ENCODE measurements at regions not wholly inside any gene's neighbourhood (a gene's known extent, or its start where the extent isn't known, plus 50 kb on each side); places are given as distances from the start of the nearest gene placed in this dataset.

- DNase-seq (ENCODE audit: low read depth, low spot score), result no peak
- in situ Hi-C loops (cut with HindIII; ENCODE audit: low sequenced_read_pairs), result no loop called here
- TF ChIP-seq CTCF (IDR thresholded peaks at IDR 0.05; ENCODE audit: low read depth, low read length), result no peak
- H3K4me3 ChIP-seq (ENCODE audit: low read depth, low read length), result no peak overlapping the region
Observed at GRCh38 chr10:98332623-98333269, 64.8 kb upstream of the LOXL4 start.

- no peak for DNase-seq (ENCODE audit: low read depth, low spot score)
- no peak overlapping the region for H3K4me3 ChIP-seq (ENCODE audit: low read depth, low read length)
- TF ChIP-seq CTCF (IDR thresholded peaks at IDR 0.05; ENCODE audit: low read depth, low read length), result peak; percentile 36
- in situ Hi-C loops (cut with HindIII; ENCODE audit: low sequenced_read_pairs), result no loop called here
Observed at GRCh38 chr10:98331885-98332284, 63.9 kb upstream of the LOXL4 start.

DNA sequence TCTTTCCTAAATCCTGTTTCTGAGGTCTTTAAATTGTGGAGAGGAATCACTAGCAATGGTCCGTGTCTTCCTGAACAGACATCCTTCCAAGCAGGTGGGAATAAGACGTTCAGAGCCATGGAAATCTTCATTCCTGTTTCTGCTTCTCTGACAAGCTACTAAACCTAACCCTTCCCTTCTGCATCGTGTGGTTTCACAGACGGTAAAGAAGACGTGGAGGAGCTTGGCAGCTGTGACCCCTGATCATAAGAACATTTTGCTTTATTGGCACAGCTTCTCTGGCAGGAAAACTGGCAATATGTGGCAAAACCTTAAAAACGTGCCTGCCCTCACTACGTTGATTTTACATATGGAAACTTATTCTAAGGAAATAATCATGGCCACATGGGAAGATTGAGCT is 63.0 kb upstream of the LOXL4 start:
- no peak for TF ChIP-seq CTCF (IDR thresholded peaks at IDR 0.05; ENCODE audit: low read depth, low read length)
- in situ Hi-C loops (cut with HindIII; ENCODE audit: low sequenced_read_pairs), result no loop called here
- no peak overlapping the region for H3K4me3 ChIP-seq (ENCODE audit: low read depth, low read length)
- DNase-seq (ENCODE audit: low read depth, low spot score), result no peak

- H3K4me3 ChIP-seq (ENCODE audit: low read depth, low read length), result no peak overlapping the region
- no peak for TF ChIP-seq CTCF (IDR thresholded peaks at IDR 0.05; ENCODE audit: low read depth, low read length)
- DNase-seq (ENCODE audit: low read depth, low spot score), result no peak
- in situ Hi-C loops (cut with HindIII; ENCODE audit: low sequenced_read_pairs), result no loop called here
Observed at GRCh38 chr10:98328640-98329039, 60.6 kb upstream of the LOXL4 start.

GRCh38 chr10:98328163-98328562 is 60.2 kb upstream of the LOXL4 start:
- DNase-seq (ENCODE audit: low read depth, low spot score), result no peak
- in situ Hi-C loops (cut with HindIII; ENCODE audit: low sequenced_read_pairs), result no loop called here
- H3K4me3 ChIP-seq (ENCODE audit: low read depth, low read length), result no peak overlapping the region
- no peak for TF ChIP-seq CTCF (IDR thresholded peaks at IDR 0.05; ENCODE audit: low read depth, low read length)

GRCh38 chr10:98326621-98327027 is 58.6 kb upstream of the LOXL4 start:
- in situ Hi-C loops (cut with HindIII; ENCODE audit: low sequenced_read_pairs), result no loop called here
- no peak overlapping the region for H3K4me3 ChIP-seq (ENCODE audit: low read depth, low read length)
- no peak for DNase-seq (ENCODE audit: low read depth, low spot score)
- TF ChIP-seq CTCF (IDR thresholded peaks at IDR 0.05; ENCODE audit: low read depth, low read length), result no peak
